Activated CD8-positive, alpha-beta memory T cell treated with anti-CD3 and anti-CD28 coated beads, Interleukin-2, amount 50 U/mL, for 4 hours (primary cell): ENCODE measurements at regions not wholly inside any gene's neighbourhood (a gene's known extent, or its start where the extent isn't known, plus 50 kb on each side); places are given as distances from the start of the nearest gene placed in this dataset.

Experiments used
- DNase-seq: peaks from one replicate; pipeline ENCODE4 v3.0.0-alpha.2; 2020

GRCh38 chr12:126551869-126552268 lies 1486.6 kb downstream of the AACS start:
- no peak for DNase-seq

DNA sequence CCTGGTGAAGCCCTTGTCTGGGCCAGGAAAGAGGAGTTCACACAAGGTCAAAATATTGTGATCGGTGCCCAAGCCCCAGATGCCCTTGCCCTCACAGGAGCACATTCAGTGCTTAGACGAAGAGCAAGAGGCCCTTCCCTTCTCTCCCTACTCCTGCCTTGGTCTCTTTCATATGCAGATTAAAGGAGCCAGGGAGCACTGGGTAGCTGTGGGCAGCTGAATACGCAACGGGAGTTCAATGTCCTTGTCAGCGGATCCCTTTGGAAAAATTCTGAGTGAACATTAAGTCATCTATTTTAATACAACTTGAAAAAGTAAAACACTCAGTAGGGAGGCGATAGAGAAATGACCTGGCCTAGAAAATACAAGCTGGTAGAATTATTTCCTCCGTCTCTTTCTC lies 1489.4 kb downstream of the AACS start:
- no peak for DNase-seq

DNA sequence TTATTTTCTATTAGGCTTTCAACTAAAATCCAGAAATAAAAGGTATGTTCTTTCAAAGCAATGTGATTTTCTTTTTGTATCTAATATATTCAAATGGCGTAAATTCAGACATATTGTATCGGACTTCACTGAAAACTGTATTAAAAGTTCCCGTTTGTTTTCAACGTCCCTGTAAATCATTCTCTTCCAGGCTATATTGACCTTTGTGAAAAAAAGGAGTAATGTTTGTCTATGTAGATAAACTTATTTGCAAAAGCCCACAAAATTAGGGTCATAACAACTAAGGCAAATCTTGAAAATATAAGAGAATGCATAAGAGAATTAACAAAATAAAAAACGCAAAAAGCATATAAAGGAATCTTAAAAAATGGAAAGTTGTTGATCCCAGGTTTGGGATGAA lies 1492.4 kb downstream of the AACS start:
- no peak for DNase-seq

GRCh38 chr12:126558219-126558618 lies 1493.0 kb downstream of the AACS start:
- no peak for DNase-seq

GRCh38 chr12:126558810-126559209 lies 1493.6 kb downstream of the AACS start:
- no peak for DNase-seq

- DNase-seq: no peak
These were observed 1501.8 kb downstream of the AACS start for GRCh38 chr12:126567016-126567415.

- DNase-seq: no peak
These were observed 1504.5 kb downstream of the AACS start for GRCh38 chr12:126569706-126570105.

DNA sequence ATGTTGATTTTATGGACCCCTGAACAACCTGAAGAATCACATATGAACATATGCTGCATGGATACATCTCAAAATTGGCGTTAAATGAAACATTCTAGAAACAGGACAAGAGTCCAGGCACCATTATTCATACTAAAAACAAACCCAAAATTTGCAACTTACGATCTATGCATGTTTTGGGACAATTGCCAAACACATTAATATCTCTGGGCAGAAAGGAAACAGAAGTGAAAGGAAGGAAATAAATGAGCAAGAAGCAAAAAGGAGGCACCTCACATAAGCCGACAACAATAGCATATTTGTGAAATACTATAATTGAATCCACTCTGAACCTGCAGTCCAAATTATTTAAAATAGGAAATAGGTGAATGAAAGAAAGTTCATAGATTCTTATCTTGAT lies 1505.3 kb downstream of the AACS start:
- DNase-seq: no peak

DNA sequence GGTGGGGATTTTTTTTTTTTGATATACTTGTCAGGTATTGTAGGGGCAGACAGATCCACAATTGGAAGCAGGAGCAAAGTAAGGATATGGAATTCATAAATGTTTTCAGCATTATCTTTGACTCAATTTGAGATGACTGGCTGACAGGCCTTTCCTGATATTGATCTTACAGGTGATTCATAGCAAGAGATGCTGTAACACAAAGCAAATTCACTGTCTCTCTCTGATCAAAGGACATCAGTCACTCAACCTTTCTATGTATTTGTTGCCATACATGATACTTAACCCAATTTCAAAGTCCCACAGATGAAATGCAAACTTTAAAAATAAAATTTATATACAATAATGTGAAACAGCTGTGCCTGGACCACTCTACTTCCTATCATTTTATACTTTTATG lies 1506.9 kb downstream of the AACS start:
- no peak for DNase-seq

DNA sequence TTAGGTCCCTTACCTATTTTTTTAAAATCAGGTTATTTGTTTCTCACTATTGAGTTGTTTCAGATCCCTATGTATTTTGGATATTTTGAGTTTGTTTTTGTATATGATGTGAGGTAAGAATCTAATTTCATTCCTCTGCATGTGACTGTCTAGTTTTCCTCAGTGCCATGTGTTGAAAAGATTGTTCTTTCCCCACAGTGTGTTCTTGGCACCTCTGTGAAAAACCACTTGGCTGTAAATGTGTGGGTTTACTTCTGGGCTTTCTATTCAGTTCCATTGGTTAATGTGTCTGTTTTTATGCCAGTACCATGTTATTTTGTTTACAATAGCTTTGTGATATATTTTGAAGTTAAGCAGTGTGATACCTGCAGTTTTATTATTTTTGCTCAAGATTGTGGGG lies 1516.4 kb downstream of the AACS start:
- DNase-seq: no peak

GRCh38 chr12:126582231-126582630 lies 1517.0 kb downstream of the AACS start:
- no peak for DNase-seq

DNA sequence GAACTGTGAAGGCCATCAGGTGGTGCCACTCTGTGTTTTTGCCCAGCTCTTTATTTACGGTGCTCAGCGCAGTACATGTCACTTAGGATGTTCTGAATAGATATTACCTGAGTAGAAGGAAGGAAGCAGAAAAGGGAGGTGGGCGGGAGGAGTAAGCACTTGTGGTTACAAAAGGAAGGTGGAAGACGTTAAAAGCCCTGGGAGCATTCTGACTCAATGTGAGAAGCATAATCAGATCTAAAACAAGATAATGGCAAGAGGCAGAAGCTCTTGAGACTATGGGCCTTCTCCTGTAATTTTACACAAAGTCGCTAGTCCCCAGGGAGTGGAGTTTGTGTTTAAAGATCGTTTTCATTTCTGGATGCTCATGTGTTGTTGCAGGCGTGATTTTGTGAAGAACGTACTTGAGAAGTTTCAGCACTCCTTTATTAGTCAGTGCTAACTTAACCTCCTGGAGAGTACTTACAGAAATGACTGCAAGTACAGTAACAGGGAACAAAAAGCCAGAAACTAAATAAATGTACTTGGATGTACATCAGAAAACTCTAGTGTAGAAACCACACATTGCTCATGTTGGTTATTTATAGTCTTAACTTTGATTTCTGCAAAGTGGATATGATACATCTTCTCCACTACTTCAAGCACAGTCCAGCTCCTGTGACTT lies 1523.5 kb downstream of the AACS start:
- DNase-seq: no peak

DNA sequence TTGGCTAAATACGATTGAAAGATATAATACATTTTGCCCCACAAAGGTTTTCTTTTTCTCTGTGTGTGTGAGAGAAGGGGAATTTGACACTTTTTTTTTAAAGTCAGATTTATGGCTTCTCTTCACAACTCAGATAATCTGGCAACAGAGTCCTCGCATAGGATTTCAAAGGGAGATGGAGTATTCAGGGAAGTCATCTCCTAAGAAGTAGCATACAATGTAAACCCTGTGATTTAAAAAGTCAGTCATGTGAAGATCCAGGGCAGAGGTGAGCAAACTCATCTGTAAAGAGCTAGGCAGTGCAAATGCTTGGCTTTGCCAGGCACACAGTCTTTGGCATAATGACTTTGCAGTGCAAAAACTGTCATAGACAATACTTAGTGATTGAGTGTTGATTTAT lies 1526.3 kb downstream of the AACS start:
- no peak for DNase-seq

GRCh38 chr12:126601184-126602170 lies 1536.2 kb downstream of the AACS start:
- no peak for DNase-seq

GRCh38 chr12:126602612-126603011 lies 1537.4 kb downstream of the AACS start:
- DNase-seq: no peak

GRCh38 chr12:126607157-126607556 lies 1541.9 kb downstream of the AACS start:
- DNase-seq: no peak

DNA sequence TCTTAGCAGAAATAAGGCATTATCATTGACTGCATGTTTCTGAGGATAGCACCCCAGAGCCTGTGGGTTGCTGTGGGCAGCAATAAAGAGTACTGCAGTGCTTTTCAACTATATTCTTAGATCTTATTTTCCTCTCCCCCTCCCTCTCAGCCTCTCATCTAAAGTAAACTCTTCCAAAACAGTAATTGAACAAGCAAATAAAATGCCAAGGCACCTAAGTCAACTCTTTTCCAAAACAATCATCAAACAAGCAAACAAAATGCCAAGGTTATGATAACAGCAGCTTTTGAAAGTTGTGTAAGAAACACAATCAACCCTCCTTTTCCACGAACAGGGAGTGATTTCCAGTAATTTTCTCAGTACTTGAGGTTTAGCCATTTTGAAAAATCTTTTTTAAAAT lies 1542.6 kb downstream of the AACS start:
- DNase-seq: no peak

DNA sequence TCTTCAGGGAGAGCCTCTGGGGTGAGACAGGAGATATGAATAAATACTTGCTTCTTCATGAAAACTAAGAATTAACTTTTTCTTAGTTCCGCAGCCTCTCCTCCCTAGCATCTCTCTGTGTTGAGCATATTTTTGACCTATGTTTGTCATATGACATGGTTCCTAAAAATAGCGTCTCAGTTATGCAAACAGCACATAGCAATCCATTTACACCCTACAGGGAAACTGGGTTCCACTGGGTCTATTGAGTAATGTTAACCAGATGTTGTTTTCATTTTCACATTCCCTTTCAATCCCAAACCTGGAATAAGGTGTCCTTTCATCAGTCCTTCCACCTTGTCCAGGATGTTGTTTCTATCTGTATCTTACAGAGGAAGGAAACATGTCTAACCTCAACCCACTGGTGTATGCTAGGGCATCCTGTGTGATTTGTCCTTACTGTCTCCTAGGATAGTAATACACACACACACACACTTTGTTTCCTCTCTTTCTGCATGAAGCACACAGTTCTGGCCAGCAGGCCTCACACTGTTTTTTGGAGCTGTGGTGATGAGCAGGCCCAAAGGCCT lies 1543.5 kb downstream of the AACS start:
- DNase-seq: no peak

- no peak for DNase-seq
These were observed 1551.2 kb downstream of the AACS start for GRCh38 chr12:126616441-126616840.

DNA sequence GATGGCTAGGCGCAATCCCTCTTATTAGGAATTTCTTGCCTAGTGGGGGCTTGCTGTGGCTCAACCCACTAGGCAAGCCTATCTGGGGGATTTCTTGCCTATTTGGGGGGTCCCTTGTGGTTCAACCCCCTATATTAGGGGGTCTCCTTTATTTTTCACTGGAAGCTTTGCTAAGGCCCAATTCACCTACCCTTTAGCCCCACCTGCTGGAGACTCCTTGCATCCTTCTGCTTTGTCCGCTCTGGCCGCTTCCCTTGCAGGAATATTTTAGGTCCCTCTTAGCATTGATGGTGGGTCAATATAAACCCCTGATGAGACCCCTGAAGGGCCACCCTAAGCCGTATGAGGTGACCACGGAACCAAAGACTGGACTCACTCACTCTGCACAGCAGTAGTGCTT lies 1552.1 kb downstream of the AACS start:
- no peak for DNase-seq

GRCh38 chr12:126627596-126627995 lies 1562.4 kb downstream of the AACS start:
- no peak for DNase-seq

- no peak for DNase-seq
These were observed 1571.6 kb downstream of the AACS start for GRCh38 chr12:126636821-126637220.

- DNase-seq: no peak
These were observed 1579.2 kb downstream of the AACS start for GRCh38 chr12:126644236-126645020.
